GM18526 (cell line): ENCODE measurements at regions not wholly inside any gene's neighbourhood (a gene's known extent, or its start where the extent isn't known, plus 50 kb on each side); places are given as distances from the start of the nearest gene placed in this dataset.

ENCODE experiments used
- POLR2A ChIP-seq: IDR thresholded peaks from 3 replicates; pipeline ENCODE4 v1.6.1; 2011; ENCODE audit not compliant: insufficient read length; ENCODE audit errors: extremely low read depth

- no peak for TF ChIP-seq POLR2A
Measured at GRCh38 chr2:60064687-60065389, 488.6 kb downstream of the BCL11A start.

- no peak for TF ChIP-seq POLR2A
Measured at GRCh38 chr2:60058781-60059180, 494.7 kb downstream of the BCL11A start.

GRCh38 chr2:60054571-60055340 lies 498.7 kb downstream of the BCL11A start:
- TF ChIP-seq POLR2A: no peak

- no peak for TF ChIP-seq POLR2A
Measured at GRCh38 chr2:60053791-60054190, 499.7 kb downstream of the BCL11A start.

- TF ChIP-seq POLR2A: no peak
Measured at GRCh38 chr2:60052601-60053000, 500.9 kb downstream of the BCL11A start.

- no peak for TF ChIP-seq POLR2A
Measured at GRCh38 chr2:60051991-60052390, 501.5 kb downstream of the BCL11A start.

GRCh38 chr2:60047944-60048525 lies 505.4 kb downstream of the BCL11A start:
- no peak for TF ChIP-seq POLR2A

- no peak for TF ChIP-seq POLR2A
Measured at GRCh38 chr2:60047347-60047746, 506.1 kb downstream of the BCL11A start.

GRCh38 chr2:60046529-60046928 lies 506.9 kb downstream of the BCL11A start:
- no peak for TF ChIP-seq POLR2A

GRCh38 chr2:60045456-60045855 lies 508.0 kb downstream of the BCL11A start:
- TF ChIP-seq POLR2A: no peak

- no peak for TF ChIP-seq POLR2A
Measured at GRCh38 chr2:60044484-60044883, 509.0 kb downstream of the BCL11A start.

- no peak for TF ChIP-seq POLR2A
Measured at GRCh38 chr2:60042023-60042422, 511.4 kb downstream of the BCL11A start.

- no peak for TF ChIP-seq POLR2A
Measured at GRCh38 chr2:60033325-60033724, 520.1 kb downstream of the BCL11A start.

GRCh38 chr2:60029566-60029883 lies 523.9 kb downstream of the BCL11A start:
- TF ChIP-seq POLR2A: no peak

- TF ChIP-seq POLR2A: no peak
Measured at GRCh38 chr2:60028849-60029565, 524.4 kb downstream of the BCL11A start.

- TF ChIP-seq POLR2A: no peak
Measured at GRCh38 chr2:60025496-60025895, 528.0 kb downstream of the BCL11A start.
